Prostate gland (tissue), 2 donors: ENCODE measurements at regions not wholly inside any gene's neighbourhood (a gene's known extent, or its start where the extent isn't known, plus 50 kb on each side); places are given as distances from the start of the nearest gene placed in this dataset.

Experiments
- DNase-seq: peaks from one replicate; pipeline ENCODE4 v3.0.0-alpha.2; 2019; ENCODE audit warnings: low spot score
- H3K27ac ChIP-seq, 2 donors: fragments of 200-600 bp; sonication (generic); 2 replicates each; pipeline ENCODE4 v1.5.1; 2017 to 2019
- H3K27me3 ChIP-seq: fragments of 200-600 bp; sonication (generic); replicated peaks from 2 replicates; pipeline ENCODE4 v1.5.1; 2019; ENCODE audit not compliant: insufficient read depth
- H3K36me3 ChIP-seq, 2 donors: fragments of 200-600 bp; sonication (generic); 1 replicate in 1 of 2; 2 replicates in 1 of 2; pipeline versions ENCODE4 v1.5.1 to v1.8.1; 2017 to 2019
- H3K4me1 ChIP-seq: fragments of 200-600 bp; sonication (generic); replicated peaks from 2 replicates; pipeline ENCODE4 v1.5.1; 2019
- H3K4me3 ChIP-seq, 2 donors: fragments of 200-600 bp; sonication (generic); 2 replicates each; pipeline ENCODE4 v1.5.1; 2017 to 2019
- H3K9me3 ChIP-seq: fragments of 200-600 bp; sonication (generic); 2 replicates; pipeline ENCODE4 v1.5.1; 2017
- CTCF ChIP-seq, 4 experiments: fragments of 200-600 bp in 2 of 4; fragments of 450-650 bp in 2 of 4; sonication (generic) in 2 of 4; IDR thresholded peaks; 1 replicate in 3 of 4; 2 replicates in 1 of 4; pipeline ENCODE4 v1.5.1; 2016 to 2019; ENCODE audit warnings: antibody characterized with exemption in 4 of 4, mild to moderate bottlenecking in 2 of 4, moderate library complexity in 2 of 4
- POLR2A ChIP-seq: fragments of 450-650 bp; IDR thresholded peaks from one replicate; pipeline ENCODE4 v1.6.1; 2016; ENCODE audit warnings: antibody characterized with exemption, mild to moderate bottlenecking
- POLR2AphosphoS5 ChIP-seq: sonication (generic); formaldehyde crosslinking; IDR thresholded peaks from one replicate; pipeline ENCODE4 v1.6.1; 2017; ENCODE audit warnings: antibody characterized with exemption
- WGBS: methylation state at CpG from one replicate; pipeline ENCODE4 v1.1.5; 2018; 5-methylcytosine and 5-hydroxymethylcytosine counted together
- intact Hi-C: fragments of 100-400 bp; cut with DNase I; formaldehyde crosslinking; loops from one replicate; pipeline ENCODE4 v1.14.2; 2022

GRCh38 chr5:82865625-82866024, 211.6 kb downstream of the TMEM167A start:
- no peaks in the 10 kb centered on the region for H3K4me1 ChIP-seq
- no peaks in the 10 kb centered on the region for H3K9me3 ChIP-seq
- WGBS = 87% methylated on average over 3 of the region's 3 CpGs
- intact Hi-C loops = no loop called here
- H3K36me3 ChIP-seq = no peaks in the 10 kb centered on the region
- no peak overlapping the region for H3K27ac ChIP-seq
- H3K27me3 ChIP-seq = no peaks in the 10 kb centered on the region
- TF ChIP-seq CTCF (IDR thresholded peaks at IDR 0.05) = no peak
- TF ChIP-seq POLR2AphosphoS5 = no peak
- no peak for TF ChIP-seq POLR2A
- no peak overlapping the region for H3K4me3 ChIP-seq
- no peak for DNase-seq

- Histone ChIP-seq H3K27me3 (no peaks in the 10 kb centered on the region), H3K36me3 (no peaks in the 10 kb centered on the region), H3K4me3 (no peak overlapping the region), H3K9me3 (no peaks in the 10 kb centered on the region), H3K27ac (no peak overlapping the region), H3K4me1 (no peaks in the 10 kb centered on the region)
- WGBS = 76% methylated on average over 3 of the region's 3 CpGs
- TF ChIP-seq CTCF (IDR thresholded peaks at IDR 0.05) (no peak), POLR2A (no peak), POLR2AphosphoS5 (no peak)
- intact Hi-C loops = no loop called here
- DNase-seq = no peak
Measured at GRCh38 chr5:82863266-82863665, 213.9 kb downstream of the TMEM167A start.

- intact Hi-C loops = no loop called here
- no peak for DNase-seq
- Histone ChIP-seq H3K27me3 (no peaks in the 10 kb centered on the region), H3K36me3 (no peaks in the 10 kb centered on the region), H3K27ac (no peak overlapping the region), H3K4me1 (no peaks in the 10 kb centered on the region), H3K4me3 (no peak overlapping the region), H3K9me3 (no peaks in the 10 kb centered on the region)
- 74% methylated on average over 4 of the region's 4 CpGs for WGBS
- TF ChIP-seq CTCF (IDR thresholded peaks at IDR 0.05) (no peak), POLR2A (no peak), POLR2AphosphoS5 (no peak)
Measured at GRCh38 chr5:82862711-82863110, 214.5 kb downstream of the TMEM167A start.

- Histone ChIP-seq H3K9me3 (no peaks in the 10 kb centered on the region), H3K4me3 (no peak overlapping the region), H3K27ac (no peak overlapping the region), H3K4me1 (no peaks in the 10 kb centered on the region), H3K27me3 (no peaks in the 10 kb centered on the region), H3K36me3 (no peaks in the 10 kb centered on the region)
- DNase-seq = no peak
- intact Hi-C loops = no loop called here
- WGBS = 83% methylated on average over 4 of the region's 4 CpGs
- TF ChIP-seq POLR2AphosphoS5 (no peak), POLR2A (no peak), CTCF (IDR thresholded peaks at IDR 0.05) (no peak)
Measured at GRCh38 chr5:82862261-82862660, 214.9 kb downstream of the TMEM167A start.

GRCh38 chr5:82861701-82862100, 215.5 kb downstream of the TMEM167A start:
- Histone ChIP-seq H3K27me3 (no peaks in the 10 kb centered on the region), H3K4me1 (no peaks in the 10 kb centered on the region), H3K36me3 (no peaks in the 10 kb centered on the region), H3K27ac (no peak overlapping the region), H3K9me3 (no peaks in the 10 kb centered on the region), H3K4me3 (no peak overlapping the region)
- intact Hi-C loops = no loop called here
- TF ChIP-seq CTCF (IDR thresholded peaks at IDR 0.05) (no peak), POLR2A (no peak), POLR2AphosphoS5 (no peak)
- WGBS = 97% methylated on average over 4 of the region's 4 CpGs
- DNase-seq = no peak
